Neural progenitor cell (in vitro differentiated cells): ENCODE measurements at regions not wholly inside any gene's neighbourhood (a gene's known extent, or its start where the extent isn't known, plus 50 kb on each side); places are given as distances from the start of the nearest gene placed in this dataset.

ENCODE experiments used
- DNase-seq: peaks from one replicate; pipeline ENCODE4 v3.0.0-alpha.2; 2016; ENCODE audit warnings: low spot score
- H2AFZ ChIP-seq: fragments of 200-600 bp; sonication (generic); replicated peaks from 2 replicates; pipeline ENCODE4 v1.6.1; 2016; ENCODE audit warnings: antibody characterized with exemption
- H3F3A ChIP-seq: fragments of 200-600 bp; sonication (generic); 2 replicates; pipeline ENCODE4 v1.6.1; 2016; ENCODE audit warnings: antibody characterized with exemption, low read depth
- H3K27ac ChIP-seq: fragments of 200-600 bp; sonication (generic); 2 replicates; pipeline ENCODE4 v1.5.1; 2016; ENCODE audit warnings: mild to moderate bottlenecking
- H3K27me3 ChIP-seq: fragments of 200-600 bp; sonication (generic); 2 replicates; pipeline ENCODE4 v1.6.1; 2016; ENCODE audit warnings: mild to moderate bottlenecking, moderate library complexity
- H3K36me3 ChIP-seq: fragments of 200-600 bp; sonication (generic); 2 replicates; pipeline ENCODE4 v1.5.1; 2016
- H3K4me1 ChIP-seq: fragments of 200-600 bp; sonication (generic); 2 replicates; pipeline ENCODE4 v1.6.1; 2016; ENCODE audit warnings: mixed run types
- H3K4me2 ChIP-seq: fragments of 200-600 bp; sonication (generic); 2 replicates; pipeline ENCODE4 v1.6.1; 2016
- H3K4me3 ChIP-seq: fragments of 200-600 bp; sonication (generic); 2 replicates; pipeline ENCODE4 v1.5.1; 2016
- H3K79me2 ChIP-seq: fragments of 200-600 bp; sonication (generic); 2 replicates; pipeline ENCODE4 v1.6.1; 2016; ENCODE audit warnings: low read depth
- H3K9ac ChIP-seq: fragments of 200-600 bp; sonication (generic); 2 replicates; pipeline ENCODE4 v1.6.1; 2016
- H3K9me3 ChIP-seq: fragments of 200-600 bp; sonication (generic); 2 replicates; pipeline ENCODE4 v1.5.1; 2016; ENCODE audit warnings: low read depth
- H4K20me1 ChIP-seq: fragments of 200-600 bp; sonication (generic); 2 replicates; pipeline ENCODE4 v1.6.1; 2016; ENCODE audit warnings: low read depth
- H3K27ac Mint-ChIP-seq: 3 replicates; pipeline ENCODE4 v1.8.0; 2021; ENCODE audit warnings: mixed read lengths
- H3K27me3 Mint-ChIP-seq: 2 replicates; pipeline ENCODE4 v1.8.0; 2022; ENCODE audit warnings: low read depth, mild to moderate bottlenecking, inconsistent platforms, moderate library complexity, mixed read lengths; ENCODE audit not compliant: insufficient read depth
- H3K36me3 Mint-ChIP-seq: 3 replicates; pipeline ENCODE4 v1.8.0; 2021; ENCODE audit warnings: mixed read lengths
- H3K4me1 Mint-ChIP-seq: 3 replicates; pipeline ENCODE4 v1.8.0; 2021; ENCODE audit warnings: mixed read lengths
- H3K4me3 Mint-ChIP-seq: 3 replicates; pipeline ENCODE4 v1.8.0; 2021; ENCODE audit warnings: mild to moderate bottlenecking, moderate library complexity, mixed read lengths
- H3K9me3 Mint-ChIP-seq: 3 replicates; pipeline ENCODE4 v1.8.0; 2020; ENCODE audit warnings: mixed read lengths
- EZH2 ChIP-seq: fragments of 200-600 bp; sonication (generic); IDR thresholded peaks from 2 replicates; pipeline ENCODE4 v1.6.1; 2017; ENCODE audit warnings: antibody characterized with exemption, mild to moderate bottlenecking, moderate library complexity
- EZH2phosphoT487 ChIP-seq: fragments of 200-600 bp; sonication (generic); IDR thresholded peaks from 2 replicates; pipeline ENCODE4 v1.6.1; 2017; ENCODE audit warnings: antibody characterized with exemption
- TF ChIP-seq, protein P1 (sequence below): fragments of 200-600 bp; sonication (generic); IDR thresholded peaks from 2 replicates; pipeline ENCODE4 v1.5.1; 2017; ENCODE audit warnings: antibody characterized with exemption, mild to moderate bottlenecking

DNA sequence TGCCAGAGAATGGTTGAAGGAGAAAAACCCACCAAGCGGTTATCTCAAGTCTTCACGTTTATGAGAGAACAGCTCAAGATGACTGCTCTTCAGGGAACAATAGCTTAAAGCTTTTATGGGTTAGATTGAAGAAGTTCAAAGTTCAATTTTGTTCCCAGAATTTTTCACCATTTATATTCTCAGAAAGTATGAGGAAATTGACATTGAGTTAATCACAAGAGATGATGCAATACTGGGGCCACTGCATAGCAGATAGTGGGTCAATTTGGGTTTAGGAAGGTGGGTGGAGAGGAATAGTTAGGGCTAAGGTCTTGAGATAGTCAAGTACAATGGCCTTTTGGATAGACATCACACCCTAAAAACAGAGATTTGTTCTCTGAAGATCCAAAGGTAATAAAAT lies 539.3 kb downstream of the SQOR start:
- H3K27me3 Mint-ChIP-seq: no peaks in the 10 kb centered on the region
- Histone ChIP-seq H2AFZ (no peak overlapping the region), H3K4me3 (no peak overlapping the region), H3K4me1 (no peaks in the 10 kb centered on the region), H3K27ac (no peak overlapping the region), H3K36me3 (no peaks in the 10 kb centered on the region), H3K27me3 (no peaks in the 10 kb centered on the region), H4K20me1 (no peaks in the 10 kb centered on the region), H3K79me2 (no peaks in the 10 kb centered on the region), H3K9me3 (peaks cover 4% of the 10 kb centered on the region), H3K4me2 (no peak overlapping the region), H3K9ac (no peak overlapping the region), H3F3A (peaks cover 9% of the 10 kb centered on the region)
- H3K9me3 Mint-ChIP-seq: peaks cover 8% of the 10 kb centered on the region
- H3K4me1 Mint-ChIP-seq: no peaks in the 10 kb centered on the region
- DNase-seq: no peak
- TF ChIP-seq EZH2: no peak
- H3K36me3 Mint-ChIP-seq: no peaks in the 10 kb centered on the region
- no peak overlapping the region for H3K27ac Mint-ChIP-seq
- H3K4me3 Mint-ChIP-seq: no peak overlapping the region

DNA sequence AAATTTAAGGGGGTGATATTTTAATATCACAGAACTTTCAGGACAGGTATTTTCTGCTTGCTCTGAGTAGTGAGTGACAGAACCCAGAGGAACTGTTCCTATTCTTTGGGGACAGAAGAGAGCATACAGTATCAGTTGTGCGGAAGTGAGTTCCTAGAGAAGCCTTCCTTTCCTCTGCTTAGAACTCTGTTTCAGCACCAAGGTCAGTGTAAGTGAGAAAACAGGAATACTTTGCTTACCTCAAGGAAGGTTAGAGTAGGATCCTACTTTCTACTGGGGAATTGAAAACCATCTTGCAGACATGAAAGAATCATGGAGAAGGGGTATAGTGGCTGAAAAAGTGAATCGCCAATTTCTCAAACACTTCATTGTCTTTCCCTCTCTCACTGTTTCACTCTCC lies 542.4 kb downstream of the SQOR start:
- no peaks in the 10 kb centered on the region for H3F3A ChIP-seq
- H2AFZ ChIP-seq: no peak overlapping the region
- H3K9ac ChIP-seq: no peak overlapping the region
- Mint-ChIP-seq H3K9me3 (peaks cover 2% of the 10 kb centered on the region), H3K27me3 (no peaks in the 10 kb centered on the region), H3K4me1 (no peaks in the 10 kb centered on the region), H3K27ac (no peak overlapping the region), H3K36me3 (no peaks in the 10 kb centered on the region), H3K4me3 (no peak overlapping the region)
- no peak overlapping the region for H3K4me2 ChIP-seq
- no peaks in the 10 kb centered on the region for H4K20me1 ChIP-seq
- H3K27ac ChIP-seq: no peak overlapping the region
- H3K9me3 ChIP-seq: peaks cover 3% of the 10 kb centered on the region
- no peak overlapping the region for H3K4me3 ChIP-seq
- TF ChIP-seq EZH2phosphoT487 (no peak), EZH2 (no peak)
- TF ChIP-seq, protein P1, sequence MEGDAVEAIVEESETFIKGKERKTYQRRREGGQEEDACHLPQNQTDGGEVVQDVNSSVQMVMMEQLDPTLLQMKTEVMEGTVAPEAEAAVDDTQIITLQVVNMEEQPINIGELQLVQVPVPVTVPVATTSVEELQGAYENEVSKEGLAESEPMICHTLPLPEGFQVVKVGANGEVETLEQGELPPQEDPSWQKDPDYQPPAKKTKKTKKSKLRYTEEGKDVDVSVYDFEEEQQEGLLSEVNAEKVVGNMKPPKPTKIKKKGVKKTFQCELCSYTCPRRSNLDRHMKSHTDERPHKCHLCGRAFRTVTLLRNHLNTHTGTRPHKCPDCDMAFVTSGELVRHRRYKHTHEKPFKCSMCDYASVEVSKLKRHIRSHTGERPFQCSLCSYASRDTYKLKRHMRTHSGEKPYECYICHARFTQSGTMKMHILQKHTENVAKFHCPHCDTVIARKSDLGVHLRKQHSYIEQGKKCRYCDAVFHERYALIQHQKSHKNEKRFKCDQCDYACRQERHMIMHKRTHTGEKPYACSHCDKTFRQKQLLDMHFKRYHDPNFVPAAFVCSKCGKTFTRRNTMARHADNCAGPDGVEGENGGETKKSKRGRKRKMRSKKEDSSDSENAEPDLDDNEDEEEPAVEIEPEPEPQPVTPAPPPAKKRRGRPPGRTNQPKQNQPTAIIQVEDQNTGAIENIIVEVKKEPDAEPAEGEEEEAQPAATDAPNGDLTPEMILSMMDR: no peak
- no peaks in the 10 kb centered on the region for H3K4me1 ChIP-seq
- H3K27me3 ChIP-seq: no peaks in the 10 kb centered on the region
- H3K36me3 ChIP-seq: no peaks in the 10 kb centered on the region
- DNase-seq: peak; percentile 3
- no peaks in the 10 kb centered on the region for H3K79me2 ChIP-seq

DNA sequence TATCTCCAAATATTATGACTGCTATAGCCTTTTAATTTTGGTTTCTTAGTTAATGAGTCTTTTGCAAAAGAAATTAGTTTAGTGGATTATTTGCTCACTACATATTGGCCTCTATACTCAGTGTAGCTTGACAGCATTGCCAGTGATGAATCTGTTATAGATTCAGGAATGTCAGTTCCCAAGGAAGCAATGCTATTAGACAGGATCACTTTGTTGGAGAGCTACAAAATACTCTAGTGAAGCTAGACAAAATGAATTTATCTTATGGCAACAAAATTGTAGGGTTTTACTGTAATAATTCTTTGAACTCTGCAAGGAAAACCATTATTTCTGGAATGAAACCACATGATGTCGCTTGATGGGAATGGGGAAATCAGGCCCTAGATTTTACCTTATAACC lies 543.3 kb downstream of the SQOR start:
- H3K27me3 ChIP-seq: no peaks in the 10 kb centered on the region
- H3K4me1 Mint-ChIP-seq: no peaks in the 10 kb centered on the region
- no peak for DNase-seq

DNA sequence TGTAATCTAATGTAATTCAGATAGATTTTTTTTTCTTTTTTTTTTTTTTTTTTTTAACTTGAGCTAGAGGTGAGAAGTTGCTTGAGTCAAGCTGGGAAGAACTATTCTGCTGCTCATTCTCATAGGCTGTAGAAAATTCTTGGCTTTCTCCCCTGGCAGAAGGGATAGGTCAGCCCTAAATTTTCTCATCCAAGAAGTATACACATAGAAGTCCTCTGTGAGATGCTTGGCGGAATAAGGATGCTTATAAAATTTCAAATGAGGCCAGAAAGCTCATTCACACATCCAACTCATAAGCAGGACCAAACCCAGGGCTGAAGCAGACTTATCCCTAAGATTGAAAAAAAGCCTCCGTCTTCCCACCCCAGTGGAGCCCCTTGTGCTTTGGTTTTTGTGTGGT lies 572.5 kb downstream of the SQOR start:
- Histone ChIP-seq H4K20me1 (no peaks in the 10 kb centered on the region), H3F3A (no peaks in the 10 kb centered on the region), H3K27ac (no peak overlapping the region), H3K4me3 (no peak overlapping the region), H3K79me2 (no peaks in the 10 kb centered on the region), H2AFZ (no peak overlapping the region), H3K4me2 (no peak overlapping the region), H3K27me3 (no peaks in the 10 kb centered on the region), H3K9me3 (no peaks in the 10 kb centered on the region), H3K4me1 (no peaks in the 10 kb centered on the region), H3K9ac (no peak overlapping the region), H3K36me3 (no peaks in the 10 kb centered on the region)
- Mint-ChIP-seq H3K9me3 (no peaks in the 10 kb centered on the region), H3K36me3 (no peaks in the 10 kb centered on the region), H3K4me3 (no peak overlapping the region), H3K27ac (no peak overlapping the region), H3K27me3 (no peaks in the 10 kb centered on the region), H3K4me1 (no peaks in the 10 kb centered on the region)
- no peak for DNase-seq
- TF ChIP-seq, protein P1: no peak
- TF ChIP-seq EZH2phosphoT487: no peak
- TF ChIP-seq EZH2: no peak

More for the DNA sequence above, 543.3 kb downstream of the SQOR start:
- H3K27me3 Mint-ChIP-seq: no peaks in the 10 kb centered on the region
- H2AFZ ChIP-seq: no peak overlapping the region
- H3K27ac ChIP-seq: no peak overlapping the region
- H4K20me1 ChIP-seq: no peaks in the 10 kb centered on the region
- H3K36me3 Mint-ChIP-seq: no peaks in the 10 kb centered on the region
- H3K9me3 Mint-ChIP-seq: peaks cover 8% of the 10 kb centered on the region
- H3K36me3 ChIP-seq: no peaks in the 10 kb centered on the region
- H3K4me2 ChIP-seq: no peak overlapping the region
- no peaks in the 10 kb centered on the region for H3K4me1 ChIP-seq
- H3K79me2 ChIP-seq: no peaks in the 10 kb centered on the region
- no peaks in the 10 kb centered on the region for H3F3A ChIP-seq
- H3K4me3 Mint-ChIP-seq: no peak overlapping the region
- peaks cover 3% of the 10 kb centered on the region for H3K9me3 ChIP-seq
- no peak overlapping the region for H3K9ac ChIP-seq
- no peak overlapping the region for H3K27ac Mint-ChIP-seq
- no peak for TF ChIP-seq EZH2
- TF ChIP-seq EZH2phosphoT487: no peak
- TF ChIP-seq, protein P1: no peak
- H3K4me3 ChIP-seq: no peak overlapping the region
